Endothelial cell of umbilical vein (primary cell): ENCODE measurements at regions not wholly inside any gene's neighbourhood (a gene's known extent, or its start where the extent isn't known, plus 50 kb on each side); places are given as distances from the start of the nearest gene placed in this dataset.

ENCODE experiments used
- BruUV-seq: library from RNA; stranded (reverse); fragments of 400-500 nt; replicated peaks from 2 replicates; lab custom pipeline; 2021; lab: Mats Ljungman, UMichigan
- CTCF ChIA-PET: fragments of 300-600, 350-600 bp; sonication (Branson Sonifier 250); formaldehyde crosslinking; loops from one replicate; lab custom pipeline; 2021; ENCODE audit warnings: antibody characterized with exemption, inconsistent platforms; lab: Charles Lee
- POLR2A ChIA-PET: fragments of 300-600, 350-600 bp; sonication (Branson Sonifier 250); formaldehyde crosslinking; loops from one replicate; lab custom pipeline; 2021; ENCODE audit warnings: antibody characterized with exemption, inconsistent platforms; lab: Charles Lee
- DNase-seq: peaks from one replicate; pipeline ENCODE4 v3.0.0-alpha.2; 2011; ENCODE audit warnings: low read depth, low spot score
- FAIRE-seq: peaks from 2 replicates; lab custom pipeline; 2011; peaks lifted over from hg19 to GRCh38; lab: Jason Lieb, UNC
- H2AFZ ChIP-seq: 2 replicates; pipeline ENCODE4 v1.6.0; 2012; ENCODE audit warnings: low read depth, low read length, control low read depth, inconsistent platforms
- H3K27ac ChIP-seq: 2 replicates; pipeline ENCODE4 v1.5.1; 2011; ENCODE audit warnings: low read depth, mild to moderate bottlenecking, control low read depth, low read length, moderate library complexity; ENCODE audit not compliant: insufficient read depth
- H3K27me3 ChIP-seq, 2 experiments: 2 replicates each; pipeline versions ENCODE4 v1.6.0 to v1.6.1; 2011; ENCODE audit warnings: low read length in 2 of 2, mixed read lengths in 1 of 2; ENCODE audit not compliant: control insufficient read depth in 2 of 2, insufficient read depth in 2 of 2
- H3K36me3 ChIP-seq, 2 experiments: 2 replicates in 1 of 2; 3 replicates in 1 of 2; pipeline ENCODE4 v1.5.1; 2011; ENCODE audit warnings: low read length in 2 of 2, mild to moderate bottlenecking in 1 of 2, moderate library complexity in 1 of 2; ENCODE audit not compliant: control insufficient read depth in 2 of 2, insufficient read depth in 2 of 2; ENCODE audit errors: extremely low read depth in 1 of 2
- H3K4me1 ChIP-seq: 3 replicates; pipeline ENCODE4 v1.5.1; 2011; ENCODE audit warnings: mild to moderate bottlenecking, low read length; ENCODE audit not compliant: control insufficient read depth, insufficient read depth; ENCODE audit errors: extremely low read depth
- H3K4me2 ChIP-seq: 2 replicates; pipeline ENCODE4 v1.6.1; 2011; ENCODE audit warnings: low read length, control low read depth, mixed read lengths; ENCODE audit not compliant: insufficient read depth
- H3K4me3 ChIP-seq, 3 experiments: fragments of 200-600 bp in 1 of 3; sonication (generic), shearing (Covaris generic) in 1 of 3; replicated peaks in 1 of 3; 2 replicates each; pipeline ENCODE4 v1.5.1; 2011 to 2016; ENCODE audit warnings: control low read depth in 3 of 3, low read length in 3 of 3, mild to moderate bottlenecking in 2 of 3, inconsistent platforms in 1 of 3, low read depth in 1 of 3, moderate library complexity in 1 of 3; ENCODE audit not compliant: insufficient read depth in 1 of 3
- H3K79me2 ChIP-seq: 2 replicates; pipeline ENCODE4 v1.6.0; 2012; ENCODE audit warnings: low read length, inconsistent platforms; ENCODE audit not compliant: control insufficient read depth, insufficient read depth
- H3K9ac ChIP-seq: replicated peaks from 2 replicates; pipeline ENCODE3; 2011; ENCODE audit warnings: low read length, control low read depth; ENCODE audit not compliant: insufficient read depth; ENCODE audit errors: extremely low read depth
- H3K9me1 ChIP-seq: replicated peaks from 3 replicates; pipeline ENCODE4 v1.6.0; 2011; ENCODE audit warnings: mild to moderate bottlenecking, low read length; ENCODE audit not compliant: control insufficient read depth, insufficient read depth; ENCODE audit errors: extremely low read depth
- H3K9me3 ChIP-seq: replicated peaks from 2 replicates; pipeline ENCODE4 v1.5.1; 2012; ENCODE audit warnings: low read length, inconsistent platforms; ENCODE audit not compliant: control insufficient read depth, insufficient read depth
- H4K20me1 ChIP-seq: replicated peaks from 2 replicates; pipeline ENCODE3; 2011; ENCODE audit warnings: mild to moderate bottlenecking, low read length; ENCODE audit not compliant: control insufficient read depth, insufficient read depth; ENCODE audit errors: extremely low read depth
- EZH2 ChIP-seq: IDR thresholded peaks from 2 replicates; pipeline ENCODE4 v1.6.1; 2012; ENCODE audit warnings: borderline replicate concordance, low read depth, mild to moderate bottlenecking, moderate library complexity, low read length, inconsistent platforms; ENCODE audit not compliant: severe bottlenecking
- FOS ChIP-seq: IDR thresholded peaks from 2 replicates; pipeline ENCODE4 v1.6.1; 2011; ENCODE audit warnings: mild to moderate bottlenecking, low read length, moderate library complexity, borderline replicate concordance; ENCODE audit not compliant: insufficient read depth
- GATA2 ChIP-seq: IDR thresholded peaks from 2 replicates; pipeline ENCODE4 v1.7.0; 2011; ENCODE audit warnings: low read depth, mild to moderate bottlenecking, moderate library complexity, mixed read lengths, low read length; ENCODE audit not compliant: insufficient read length, insufficient read depth
- JUN ChIP-seq: IDR thresholded peaks from 2 replicates; pipeline ENCODE4 v1.6.1; 2011; ENCODE audit warnings: borderline replicate concordance, low read depth; ENCODE audit not compliant: insufficient read length, insufficient read depth
- MYC ChIP-seq: IDR thresholded peaks from one replicate; pipeline ENCODE4 v1.6.1; 2011; ENCODE audit warnings: mild to moderate bottlenecking, low read depth, low read length
- POLR2A ChIP-seq: IDR thresholded peaks from 2 replicates; pipeline ENCODE4 v1.6.1; 2012; ENCODE audit warnings: low read depth, mild to moderate bottlenecking, control low read depth, low read length
- POLR2AphosphoS5 ChIP-seq: IDR thresholded peaks from 2 replicates; pipeline ENCODE4 v1.6.1; 2012; ENCODE audit warnings: low read depth, mild to moderate bottlenecking, control low read depth, low read length, moderate library complexity; ENCODE audit not compliant: insufficient read depth
- dilution Hi-C: fragments of 300-500 bp; cut with MboI; formaldehyde crosslinking; loops from one replicate; pipeline ENCODE4 v1.15.0; 2019; ENCODE audit warnings: low sequenced_read_pairs; ENCODE audit not compliant: extremely low pct_ligation_motif_present
- intact Hi-C: fragments of 100-400 bp; cut with micrococcal nuclease; formaldehyde crosslinking; loops from one replicate; pipeline ENCODE4 v1.10.0; 2022
- TF ChIP-seq, protein P1 (sequence below): IDR thresholded peaks from 2 replicates; pipeline ENCODE4 v1.6.1; 2011; ENCODE audit not compliant: insufficient read depth, insufficient read length
- TF ChIP-seq, protein P2 (sequence below), 2 donors: IDR thresholded peaks; 1 replicate in 1 of 2; 2 replicates in 1 of 2; pipeline ENCODE4 v1.5.1; 2011; ENCODE audit warnings: low read length in 2 of 2, mild to moderate bottlenecking in 2 of 2, moderate library complexity in 2 of 2, control low read depth in 1 of 2, inconsistent platforms in 1 of 2, low read depth in 1 of 2; ENCODE audit not compliant: insufficient read depth in 1 of 2; ENCODE audit errors: extremely low read depth in 1 of 2

DNA sequence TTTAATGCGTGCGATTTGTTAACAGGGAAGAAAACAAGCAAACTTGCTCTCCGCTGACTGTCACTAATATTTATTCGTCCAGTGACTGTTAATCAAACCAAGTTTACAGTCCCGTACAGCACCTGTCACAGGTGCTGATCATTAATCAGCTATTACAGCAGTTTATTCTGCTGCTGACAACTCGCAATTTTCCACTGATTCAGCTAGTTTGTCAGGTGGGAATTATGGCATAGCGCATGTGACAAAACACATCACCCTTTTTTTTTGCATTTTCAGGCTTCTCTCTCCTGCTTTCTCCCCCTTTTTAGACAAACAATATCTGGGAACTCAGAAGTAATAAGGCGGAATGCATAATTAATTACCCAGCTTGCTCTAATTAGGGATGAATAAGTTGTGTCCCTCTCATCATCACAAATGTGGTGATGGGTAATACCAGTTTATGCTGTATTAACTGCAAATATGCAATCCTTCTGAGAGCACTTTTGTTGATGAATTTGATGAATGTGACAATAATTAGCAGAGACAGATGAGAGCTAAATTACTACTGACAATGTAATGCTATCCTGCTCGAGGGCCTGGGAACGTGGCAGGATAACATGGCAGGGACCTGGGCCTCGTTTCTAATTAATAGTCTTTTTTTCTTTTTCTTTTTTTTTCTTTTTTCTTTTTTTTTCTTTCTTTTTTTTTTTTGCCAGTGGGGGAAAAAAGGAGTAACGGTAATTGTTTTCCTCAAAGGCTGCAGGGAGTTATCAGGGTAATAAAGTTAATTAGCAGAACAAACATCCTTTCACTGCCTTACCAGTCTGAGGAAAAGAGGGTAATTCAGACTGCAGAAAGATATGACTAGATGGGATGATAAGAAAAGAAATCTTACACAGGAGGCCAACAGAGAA is 150.3 kb upstream of the SOX2 start:
- no peaks in the 10 kb centered on the region for H3K9me1 ChIP-seq
- H3K79me2 ChIP-seq: no peaks in the 10 kb centered on the region
- no peak overlapping the region for H3K4me2 ChIP-seq
- no peaks in the 10 kb centered on the region for H4K20me1 ChIP-seq
- TF ChIP-seq, protein P1, sequence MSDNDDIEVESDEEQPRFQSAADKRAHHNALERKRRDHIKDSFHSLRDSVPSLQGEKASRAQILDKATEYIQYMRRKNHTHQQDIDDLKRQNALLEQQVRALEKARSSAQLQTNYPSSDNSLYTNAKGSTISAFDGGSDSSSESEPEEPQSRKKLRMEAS: no peak
- TF ChIP-seq, protein P2, sequence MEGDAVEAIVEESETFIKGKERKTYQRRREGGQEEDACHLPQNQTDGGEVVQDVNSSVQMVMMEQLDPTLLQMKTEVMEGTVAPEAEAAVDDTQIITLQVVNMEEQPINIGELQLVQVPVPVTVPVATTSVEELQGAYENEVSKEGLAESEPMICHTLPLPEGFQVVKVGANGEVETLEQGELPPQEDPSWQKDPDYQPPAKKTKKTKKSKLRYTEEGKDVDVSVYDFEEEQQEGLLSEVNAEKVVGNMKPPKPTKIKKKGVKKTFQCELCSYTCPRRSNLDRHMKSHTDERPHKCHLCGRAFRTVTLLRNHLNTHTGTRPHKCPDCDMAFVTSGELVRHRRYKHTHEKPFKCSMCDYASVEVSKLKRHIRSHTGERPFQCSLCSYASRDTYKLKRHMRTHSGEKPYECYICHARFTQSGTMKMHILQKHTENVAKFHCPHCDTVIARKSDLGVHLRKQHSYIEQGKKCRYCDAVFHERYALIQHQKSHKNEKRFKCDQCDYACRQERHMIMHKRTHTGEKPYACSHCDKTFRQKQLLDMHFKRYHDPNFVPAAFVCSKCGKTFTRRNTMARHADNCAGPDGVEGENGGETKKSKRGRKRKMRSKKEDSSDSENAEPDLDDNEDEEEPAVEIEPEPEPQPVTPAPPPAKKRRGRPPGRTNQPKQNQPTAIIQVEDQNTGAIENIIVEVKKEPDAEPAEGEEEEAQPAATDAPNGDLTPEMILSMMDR (IDR thresholded peaks at IDR 0.05; ENCODE audit: extremely low read depth in 1 of 2, insufficient read depth in 1 of 2, low read depth in 1 of 2, low read length in 2 of 2): no peak
- no peak for TF ChIP-seq FOS
- no peak for TF ChIP-seq POLR2A
- TF ChIP-seq GATA2: no peak
- no peak for TF ChIP-seq JUN
- no peak for TF ChIP-seq POLR2AphosphoS5
- TF ChIP-seq MYC: no peak
- no peak for TF ChIP-seq EZH2
- H3K9ac ChIP-seq: no peak overlapping the region
- CTCF ChIA-PET: interaction anchor here (1.0 to 12.3 kb wide), 2 partner anchors 140 to 1122 kb away, joined by 4 to 483 read pairs; no protein-coding TSS in a partner anchor
- H3K27me3 ChIP-seq: no peaks in the 10 kb centered on the region
- no peak for FAIRE-seq
- H2AFZ ChIP-seq: no peak overlapping the region
- no TSS peak for BruUV-seq
- H3K9me3 ChIP-seq: no peaks in the 10 kb centered on the region
- no peak overlapping the region for H3K4me3 ChIP-seq
- no peaks in the 10 kb centered on the region for H3K36me3 ChIP-seq
- H3K27ac ChIP-seq: no peak overlapping the region
- dilution Hi-C loops (no loop called here), intact Hi-C loops (loop anchor here (2.0 kb wide), 1 partner anchor 71 kb away; no protein-coding TSS in a partner anchor)
- DNase-seq: no peak
- H3K4me1 ChIP-seq: no peaks in the 10 kb centered on the region
- POLR2A ChIA-PET: no interaction called here
